HG02973 (cell line): ENCODE measurements at regions not wholly inside any gene's neighbourhood (a gene's known extent, or its start where the extent isn't known, plus 50 kb on each side); places are given as distances from the start of the nearest gene placed in this dataset.

Experiments
- ATAC-seq: cut with Tn5 transposase; IDR thresholded peaks from one replicate; pipeline ENCODE4 v1.9.1; 2021; ENCODE audit warnings: moderate library complexity; ENCODE audit not compliant: unreplicated experiment

DNA sequence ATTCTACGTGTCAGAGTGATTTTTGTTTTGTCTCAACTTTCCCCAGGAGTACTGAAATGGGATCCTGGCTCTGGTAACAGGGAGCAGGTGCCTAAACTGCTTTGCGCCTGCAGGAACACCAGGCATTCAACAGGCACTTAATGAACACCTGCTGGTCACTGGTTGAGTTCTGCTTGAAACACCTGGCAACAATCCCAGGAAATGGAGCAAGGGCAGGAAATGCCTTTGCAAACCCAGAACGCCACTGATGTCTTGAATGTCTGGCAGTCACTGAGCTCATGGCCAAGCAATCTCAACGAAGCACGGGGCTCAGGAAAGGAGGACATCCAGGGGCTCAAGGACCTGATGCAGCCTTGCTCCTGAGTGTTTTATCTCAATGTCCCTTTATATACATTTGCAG, 360.0 kb upstream of the RAB6C start:
- no peak for ATAC-seq

- no peak for ATAC-seq
Measured at GRCh38 chr2:129620411-129620810, 359.1 kb upstream of the RAB6C start.

- ATAC-seq = no peak
Measured at GRCh38 chr2:129623783-129624182, 355.7 kb upstream of the RAB6C start.

GRCh38 chr2:129627437-129627836, 352.0 kb upstream of the RAB6C start:
- no peak for ATAC-seq

GRCh38 chr2:129636692-129637091, 342.8 kb upstream of the RAB6C start:
- no peak for ATAC-seq

GRCh38 chr2:129641371-129641770, 338.1 kb upstream of the RAB6C start:
- no peak for ATAC-seq

DNA sequence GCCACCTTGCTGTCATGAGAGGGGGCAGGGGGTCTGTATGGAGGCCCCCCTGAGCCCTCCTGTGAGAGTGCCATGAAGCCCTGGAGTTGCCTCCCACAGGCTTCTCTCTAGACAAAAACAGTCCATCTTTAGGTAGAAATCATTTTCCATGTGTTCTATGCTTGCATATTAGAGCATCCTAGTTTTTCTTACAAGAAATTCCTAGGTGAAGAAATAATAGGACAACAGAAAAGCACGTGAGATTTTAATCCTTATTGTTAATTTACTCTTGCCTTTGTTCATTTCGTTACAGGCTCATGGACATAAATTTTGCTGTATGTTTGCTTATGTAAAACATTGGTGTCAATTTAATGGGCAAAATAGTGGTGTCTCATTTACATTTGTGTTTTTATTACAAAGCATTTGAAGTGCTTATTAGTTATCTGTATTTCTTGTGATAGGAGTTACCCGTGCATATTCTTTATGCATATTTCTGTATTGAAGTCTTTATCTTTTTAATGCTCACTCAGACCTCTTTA, 336.9 kb upstream of the RAB6C start:
- no peak for ATAC-seq

DNA sequence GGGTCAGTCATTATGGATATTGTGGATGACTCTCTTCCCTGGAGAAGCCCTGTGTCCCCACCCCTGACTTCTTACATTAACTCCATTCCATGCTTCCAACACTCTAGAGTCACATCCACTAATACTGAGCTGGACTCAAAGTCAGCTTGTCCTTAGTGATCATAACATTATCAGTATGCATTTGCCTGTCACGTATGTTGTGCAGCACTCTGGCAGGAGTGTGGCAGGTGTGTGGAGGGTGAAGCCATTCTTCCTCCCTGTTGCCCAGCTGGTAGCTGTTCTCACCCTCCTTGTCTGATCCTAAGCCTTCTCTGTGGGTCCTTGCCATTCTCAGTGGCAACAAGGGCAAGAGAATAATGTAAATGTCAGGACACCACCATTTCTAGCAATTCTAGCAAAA, 334.1 kb upstream of the RAB6C start:
- no peak for ATAC-seq

DNA sequence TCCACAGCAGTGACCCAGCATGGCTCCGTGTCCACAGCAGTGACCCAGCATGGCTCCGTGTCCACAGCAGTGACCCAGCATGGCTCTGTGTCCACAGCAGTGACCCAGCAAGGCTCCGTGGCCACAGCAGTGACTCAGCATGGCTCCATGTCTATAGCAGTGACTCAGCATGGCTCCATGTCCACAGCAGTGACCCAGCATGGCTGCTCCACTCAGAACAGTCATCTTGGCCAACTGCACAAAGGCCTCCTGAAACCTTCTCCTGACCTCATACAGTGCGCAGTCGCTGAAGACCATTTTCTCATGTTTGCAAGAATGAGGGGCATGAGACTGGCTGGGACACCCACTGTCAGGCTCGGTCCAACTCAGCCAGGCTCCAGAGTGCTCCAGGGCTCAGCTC, 333.4 kb upstream of the RAB6C start:
- ATAC-seq = no peak

GRCh38 chr2:129653246-129653645, 326.2 kb upstream of the RAB6C start:
- no peak for ATAC-seq

DNA sequence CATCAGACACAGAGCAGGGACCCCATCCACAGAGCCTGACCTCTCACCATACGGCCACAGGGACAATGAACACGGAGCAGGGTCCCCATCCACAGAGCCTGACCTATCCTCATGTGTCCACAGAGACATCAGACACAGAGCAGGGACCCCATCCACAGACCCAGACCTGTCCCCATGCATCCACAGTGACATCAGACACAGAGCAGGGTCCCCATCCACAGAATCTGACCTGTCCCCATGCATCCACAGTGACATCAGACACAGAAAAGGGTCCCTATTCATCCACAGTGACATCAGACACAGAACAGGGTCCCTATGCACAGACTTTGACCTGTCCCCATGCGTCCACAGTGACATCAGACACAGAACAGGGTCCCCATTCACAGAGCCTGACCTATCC, 325.1 kb upstream of the RAB6C start:
- no peak for ATAC-seq

- no peak for ATAC-seq
Measured at GRCh38 chr2:129656081-129656598, 323.3 kb upstream of the RAB6C start.

- no peak for ATAC-seq
Measured at GRCh38 chr2:129658430-129658829, 321.0 kb upstream of the RAB6C start.

DNA sequence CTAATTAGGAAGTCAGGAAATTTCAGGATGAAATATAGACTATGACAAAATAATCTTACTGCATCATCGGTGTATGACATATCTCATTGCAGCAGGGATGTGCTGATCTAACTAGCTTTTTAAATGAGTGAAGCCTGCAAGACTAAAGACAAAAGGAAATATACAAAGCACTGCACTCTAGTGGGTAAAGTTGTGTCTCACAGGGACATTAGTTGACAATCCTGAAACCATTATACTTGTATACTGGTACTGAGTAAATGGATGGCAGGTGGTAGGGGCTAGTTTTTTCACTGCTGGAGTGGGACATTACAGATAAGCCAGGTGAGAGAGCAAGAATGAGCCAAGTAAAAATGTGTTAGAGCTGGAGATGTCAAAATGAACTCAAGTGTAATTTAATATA, 317.5 kb upstream of the RAB6C start:
- no peak for ATAC-seq

GRCh38 chr2:129667577-129667976, 311.9 kb upstream of the RAB6C start:
- no peak for ATAC-seq

DNA sequence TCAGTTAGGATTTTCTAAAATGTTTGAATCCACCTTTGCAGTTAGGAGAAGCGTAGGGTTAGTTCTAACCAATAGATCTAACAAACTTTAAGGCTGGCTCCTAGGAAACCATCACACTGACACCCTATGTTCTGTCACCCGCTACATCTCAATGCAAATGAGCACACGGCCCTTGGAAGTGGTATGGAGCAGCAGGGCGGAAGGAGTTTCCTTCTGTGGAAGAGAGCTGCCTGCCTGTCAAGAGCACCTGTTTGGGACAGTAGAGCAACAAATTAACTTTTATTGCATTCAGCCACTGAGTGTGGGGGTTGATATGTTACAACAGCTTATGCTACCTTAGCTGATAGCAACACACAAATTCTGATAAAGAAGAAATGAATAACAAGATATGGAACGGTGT, 306.9 kb upstream of the RAB6C start:
- no peak for ATAC-seq

- ATAC-seq = no peak
Measured at GRCh38 chr2:129673234-129673633, 306.2 kb upstream of the RAB6C start.

GRCh38 chr2:129673847-129674711, 305.4 kb upstream of the RAB6C start:
- peak; percentile 53 for ATAC-seq

DNA sequence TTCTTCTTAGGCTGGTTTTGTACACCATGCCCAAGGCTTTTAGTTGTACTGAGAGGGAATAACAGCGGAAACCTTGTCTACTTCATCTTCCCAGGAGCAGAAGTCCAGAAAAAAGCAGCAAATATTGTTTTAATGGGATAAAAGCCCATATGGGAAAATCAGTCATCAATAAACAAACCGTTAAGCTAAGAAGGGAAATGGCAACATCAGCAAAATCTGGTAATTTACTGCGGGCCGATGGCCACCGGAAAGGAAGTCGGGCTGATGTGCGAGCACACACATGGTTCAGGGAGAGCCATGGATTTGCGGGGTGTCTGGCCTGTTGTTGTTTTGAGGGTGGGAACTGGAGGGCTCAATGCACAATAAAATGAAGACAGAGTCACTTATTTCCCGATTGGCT, 300.7 kb upstream of the RAB6C start:
- ATAC-seq = no peak

DNA sequence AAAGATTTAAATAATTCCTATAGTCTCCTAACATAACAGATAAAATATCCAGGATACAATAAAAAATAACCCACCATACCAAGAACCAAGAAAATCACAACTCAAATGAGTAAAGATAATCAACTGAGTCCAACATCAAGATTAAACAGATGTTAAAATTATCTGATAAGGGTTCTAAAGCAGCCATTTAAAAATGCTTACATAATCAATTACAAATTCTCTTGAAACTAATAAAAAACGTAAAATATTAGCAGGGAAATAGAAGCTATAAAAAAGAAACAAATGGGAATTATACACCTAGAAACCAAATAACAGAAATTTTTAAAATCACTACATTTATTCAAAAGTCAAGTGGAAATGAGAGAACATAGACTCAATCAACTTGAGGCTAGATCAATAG, 297.7 kb upstream of the RAB6C start:
- ATAC-seq = no peak

DNA sequence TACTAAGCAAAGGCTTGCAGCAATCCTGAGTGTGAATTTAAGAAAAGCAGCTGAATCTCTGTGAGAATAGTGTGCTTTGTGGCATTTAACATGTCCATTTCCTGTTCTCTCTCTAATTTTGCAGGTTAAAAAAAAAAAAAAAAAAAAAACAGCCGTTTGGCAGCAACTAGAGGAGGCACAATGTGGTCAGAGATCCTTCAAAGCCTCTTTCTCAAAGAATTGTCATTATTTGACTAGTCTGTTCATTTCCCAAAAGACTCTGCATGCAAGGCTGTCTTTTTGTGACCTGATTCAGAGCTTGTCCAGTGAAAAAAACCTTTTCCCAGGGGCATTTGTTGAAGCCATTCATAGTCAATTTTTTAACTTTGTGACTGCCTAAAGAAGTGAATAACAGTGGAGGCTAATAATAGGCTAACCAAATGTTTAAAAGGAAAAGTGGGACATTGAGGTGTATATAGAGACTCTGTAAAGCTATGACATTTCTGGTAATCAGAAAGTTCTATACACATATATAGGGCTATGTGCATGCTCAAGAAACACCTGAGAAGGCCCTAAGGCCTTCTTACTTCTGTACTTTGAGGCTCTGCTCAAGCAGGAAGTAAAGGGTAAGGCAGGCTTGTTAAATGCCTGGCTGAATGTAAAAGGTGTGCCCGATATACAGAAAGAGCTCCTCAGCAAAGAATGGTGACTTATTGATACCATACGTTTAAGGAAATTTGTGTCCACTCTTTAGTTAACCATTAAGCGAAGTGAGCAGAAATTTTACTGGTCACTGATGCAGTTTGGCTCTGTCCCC, 289.6 kb upstream of the RAB6C start:
- ATAC-seq = no peak

GRCh38 chr2:129695496-129695895, 284.0 kb upstream of the RAB6C start:
- ATAC-seq = no peak
